ENCODE measurements at regions not wholly inside any gene's neighbourhood (a gene's known extent, or its start where the extent isn't known, plus 50 kb on each side); places are given as distances from the start of the nearest gene placed in this dataset.
A peak's percentile ranks its signal among the peaks of the same experiment; 100 is the strongest.
"Not testable (repeated sequence)": the region's sequence is repeated elsewhere in the genome, so short reads cannot be mapped to it uniquely, and the experiment has no call there.

- H3K4me3 ChIP-seq (ENCODE audit: low read length in 2 of 2); H3K27me3 Mint-ChIP-seq; H3K27ac ChIP-seq (ENCODE audit: low read depth, low read length); POLR2A ChIA-PET (ENCODE audit: partially characterized antibody); H3K9me3 ChIP-seq (ENCODE audit: control insufficient read depth in 1 of 2, low read length in 2 of 2); intact Hi-C loops (cut with micrococcal nuclease); H3K27ac Mint-ChIP-seq; H3K36me3 ChIP-seq (ENCODE audit: insufficient read depth, low read length); H3K4me3 Mint-ChIP-seq; H3K4me1 Mint-ChIP-seq; H3K27me3 ChIP-seq (ENCODE audit: insufficient read depth, low read length); DNase-seq; H3K36me3 Mint-ChIP-seq; CTCF ChIA-PET (ENCODE audit: partially characterized antibody); H3K9me3 Mint-ChIP-seq; H3K4me1 ChIP-seq (ENCODE audit: insufficient read depth, low read length): not testable (repeated sequence)
Measured at GRCh38 chr12:9440428-9440827, 167.3 kb downstream of the KLRB1 start.

- H3K27ac ChIP-seq (ENCODE audit: low read depth, low read length); CTCF ChIA-PET (ENCODE audit: partially characterized antibody); POLR2A ChIA-PET (ENCODE audit: partially characterized antibody); H3K36me3 Mint-ChIP-seq; H3K4me1 ChIP-seq (ENCODE audit: insufficient read depth, low read length); intact Hi-C loops (cut with micrococcal nuclease); H3K27me3 ChIP-seq (ENCODE audit: insufficient read depth, low read length); H3K9me3 ChIP-seq (ENCODE audit: control insufficient read depth in 1 of 2, low read length in 2 of 2); H3K4me3 ChIP-seq (ENCODE audit: low read length in 2 of 2); H3K4me3 Mint-ChIP-seq; H3K4me1 Mint-ChIP-seq; H3K9me3 Mint-ChIP-seq; H3K36me3 ChIP-seq (ENCODE audit: insufficient read depth, low read length); H3K27me3 Mint-ChIP-seq: not testable (repeated sequence)
- peak overlapping the region in 5 of 7 donors; percentile 3 to 86 (median 29) for H3K27ac Mint-ChIP-seq
- peak in 4 of 5 donors; percentile 31 to 44 (median 35) for DNase-seq
Measured at GRCh38 chr12:9435682-9436081, 172.0 kb downstream of the KLRB1 start.

GRCh38 chr12:9430385-9430784, 177.3 kb downstream of the KLRB1 start:
- H3K4me1 ChIP-seq (ENCODE audit: insufficient read depth, low read length); H3K36me3 Mint-ChIP-seq; H3K4me3 Mint-ChIP-seq; H3K27ac Mint-ChIP-seq; DNase-seq; H3K9me3 Mint-ChIP-seq; H3K27me3 Mint-ChIP-seq; H3K4me1 Mint-ChIP-seq; H3K27ac ChIP-seq (ENCODE audit: low read depth, low read length); H3K27me3 ChIP-seq (ENCODE audit: insufficient read depth, low read length); H3K4me3 ChIP-seq (ENCODE audit: low read length in 2 of 2); CTCF ChIA-PET (ENCODE audit: partially characterized antibody); H3K36me3 ChIP-seq (ENCODE audit: insufficient read depth, low read length); POLR2A ChIA-PET (ENCODE audit: partially characterized antibody); H3K9me3 ChIP-seq (ENCODE audit: control insufficient read depth in 1 of 2, low read length in 2 of 2); intact Hi-C loops (cut with micrococcal nuclease): not testable (repeated sequence)

GRCh38 chr12:9428856-9429255, 178.9 kb downstream of the KLRB1 start:
- H3K36me3 ChIP-seq (ENCODE audit: insufficient read depth, low read length); H3K9me3 ChIP-seq (ENCODE audit: control insufficient read depth in 1 of 2, low read length in 2 of 2); H3K4me1 Mint-ChIP-seq; H3K27ac ChIP-seq (ENCODE audit: low read depth, low read length); H3K27me3 ChIP-seq (ENCODE audit: insufficient read depth, low read length); H3K4me3 Mint-ChIP-seq; H3K27me3 Mint-ChIP-seq; DNase-seq; H3K4me1 ChIP-seq (ENCODE audit: insufficient read depth, low read length); H3K9me3 Mint-ChIP-seq; CTCF ChIA-PET (ENCODE audit: partially characterized antibody); intact Hi-C loops (cut with micrococcal nuclease); POLR2A ChIA-PET (ENCODE audit: partially characterized antibody); H3K36me3 Mint-ChIP-seq; H3K4me3 ChIP-seq (ENCODE audit: low read length in 2 of 2); H3K27ac Mint-ChIP-seq: not testable (repeated sequence)

- DNase-seq; H3K27me3 ChIP-seq (ENCODE audit: insufficient read depth, low read length); H3K9me3 Mint-ChIP-seq; H3K4me1 ChIP-seq (ENCODE audit: insufficient read depth, low read length); H3K27ac Mint-ChIP-seq; H3K27ac ChIP-seq (ENCODE audit: low read depth, low read length); H3K36me3 ChIP-seq (ENCODE audit: insufficient read depth, low read length); CTCF ChIA-PET (ENCODE audit: partially characterized antibody); H3K4me1 Mint-ChIP-seq; H3K4me3 ChIP-seq (ENCODE audit: low read length in 2 of 2); H3K27me3 Mint-ChIP-seq; H3K9me3 ChIP-seq (ENCODE audit: control insufficient read depth in 1 of 2, low read length in 2 of 2); H3K4me3 Mint-ChIP-seq; intact Hi-C loops (cut with micrococcal nuclease); POLR2A ChIA-PET (ENCODE audit: partially characterized antibody): not testable (repeated sequence)
- peaks cover 9 to 16% of the 10 kb centered on the region in 2 donors for H3K36me3 Mint-ChIP-seq
Measured at GRCh38 chr12:9425429-9425828, 182.3 kb downstream of the KLRB1 start.

GRCh38 chr12:9424175-9424740, 183.5 kb downstream of the KLRB1 start:
- H3K36me3 Mint-ChIP-seq: peaks cover 9 to 16% of the 10 kb centered on the region in 2 donors
- H3K27me3 Mint-ChIP-seq; H3K27ac ChIP-seq (ENCODE audit: low read depth, low read length); H3K27me3 ChIP-seq (ENCODE audit: insufficient read depth, low read length); intact Hi-C loops (cut with micrococcal nuclease); H3K36me3 ChIP-seq (ENCODE audit: insufficient read depth, low read length); H3K9me3 ChIP-seq (ENCODE audit: control insufficient read depth in 1 of 2, low read length in 2 of 2); H3K4me1 ChIP-seq (ENCODE audit: insufficient read depth, low read length); H3K4me3 Mint-ChIP-seq; H3K9me3 Mint-ChIP-seq; H3K4me1 Mint-ChIP-seq; H3K4me3 ChIP-seq (ENCODE audit: low read length in 2 of 2); DNase-seq; POLR2A ChIA-PET (ENCODE audit: partially characterized antibody); CTCF ChIA-PET (ENCODE audit: partially characterized antibody): not testable (repeated sequence)
- H3K27ac Mint-ChIP-seq: peak overlapping the region in 1 of 7 donors; percentile 29

- H3K4me1 ChIP-seq (ENCODE audit: insufficient read depth, low read length); H3K4me3 ChIP-seq (ENCODE audit: low read length in 2 of 2); H3K27ac ChIP-seq (ENCODE audit: low read depth, low read length); H3K9me3 Mint-ChIP-seq; H3K9me3 ChIP-seq (ENCODE audit: control insufficient read depth in 1 of 2, low read length in 2 of 2); DNase-seq; CTCF ChIA-PET (ENCODE audit: partially characterized antibody); H3K27me3 ChIP-seq (ENCODE audit: insufficient read depth, low read length); H3K36me3 ChIP-seq (ENCODE audit: insufficient read depth, low read length); H3K4me3 Mint-ChIP-seq; H3K27me3 Mint-ChIP-seq; intact Hi-C loops (cut with micrococcal nuclease); POLR2A ChIA-PET (ENCODE audit: partially characterized antibody); H3K4me1 Mint-ChIP-seq: not testable (repeated sequence)
- Mint-ChIP-seq H3K36me3 (peaks cover 9 to 16% of the 10 kb centered on the region in 2 donors), H3K27ac (peak overlapping the region in 2 of 7 donors; percentile 35 to 59)
Measured at GRCh38 chr12:9422689-9423088, 185.0 kb downstream of the KLRB1 start.

- Mint-ChIP-seq H3K27ac (peak overlapping the region in 1 of 7 donors; percentile 74), H3K36me3 (peaks cover 6 to 13% of the 10 kb centered on the region in 2 donors)
- H3K4me3 ChIP-seq (ENCODE audit: low read length in 2 of 2); POLR2A ChIA-PET (ENCODE audit: partially characterized antibody); DNase-seq; H3K4me3 Mint-ChIP-seq; CTCF ChIA-PET (ENCODE audit: partially characterized antibody); H3K27me3 Mint-ChIP-seq; H3K27ac ChIP-seq (ENCODE audit: low read depth, low read length); H3K9me3 Mint-ChIP-seq; H3K4me1 ChIP-seq (ENCODE audit: insufficient read depth, low read length); H3K4me1 Mint-ChIP-seq; H3K27me3 ChIP-seq (ENCODE audit: insufficient read depth, low read length); H3K36me3 ChIP-seq (ENCODE audit: insufficient read depth, low read length); intact Hi-C loops (cut with micrococcal nuclease); H3K9me3 ChIP-seq (ENCODE audit: control insufficient read depth in 1 of 2, low read length in 2 of 2): not testable (repeated sequence)
Measured at GRCh38 chr12:9421520-9422086, 186.1 kb downstream of the KLRB1 start.
